ENCODE measurements at regions not wholly inside any gene's neighbourhood (a gene's known extent, or its start where the extent isn't known, plus 50 kb on each side); places are given as distances from the start of the nearest gene placed in this dataset.

GRCh38 chr13:100848304-100848703, 173.7 kb upstream of the TMTC4 start:
- TF ChIP-seq POLR2AphosphoS5 (IDR thresholded peaks at IDR 0.05; ENCODE audit: low read depth) (no peak), NANOG (IDR thresholded peaks at IDR 0.05; ENCODE audit: borderline replicate concordance) (no peak), EZH2phosphoT487 (IDR thresholded peaks at IDR 0.05; ENCODE audit: unreplicated experiment) (no peak), EZH2 (IDR thresholded peaks at IDR 0.05; ENCODE audit: low read depth, unreplicated experiment) (no peak), REST (IDR thresholded peaks at IDR 0.05; ENCODE audit: unreplicated experiment) (no peak), STAT1 (IDR thresholded peaks at IDR 0.05; ENCODE audit: unreplicated experiment) (no peak), ZNF462 (CRISPR knock-in tag; IDR thresholded peaks at IDR 0.05) (no peak), CREB1 (CRISPR knock-in tag; IDR thresholded peaks at IDR 0.05; ENCODE audit: low read depth) (no peak), ZNF114 (CRISPR knock-in tag; IDR thresholded peaks at IDR 0.05) (no peak), JUNB (IDR thresholded peaks at IDR 0.05; ENCODE audit: unreplicated experiment) (no peak), ZNF331 (CRISPR knock-in tag; IDR thresholded peaks at IDR 0.05; ENCODE audit: low read depth) (no peak)
- TF ChIP-seq, protein P1, sequence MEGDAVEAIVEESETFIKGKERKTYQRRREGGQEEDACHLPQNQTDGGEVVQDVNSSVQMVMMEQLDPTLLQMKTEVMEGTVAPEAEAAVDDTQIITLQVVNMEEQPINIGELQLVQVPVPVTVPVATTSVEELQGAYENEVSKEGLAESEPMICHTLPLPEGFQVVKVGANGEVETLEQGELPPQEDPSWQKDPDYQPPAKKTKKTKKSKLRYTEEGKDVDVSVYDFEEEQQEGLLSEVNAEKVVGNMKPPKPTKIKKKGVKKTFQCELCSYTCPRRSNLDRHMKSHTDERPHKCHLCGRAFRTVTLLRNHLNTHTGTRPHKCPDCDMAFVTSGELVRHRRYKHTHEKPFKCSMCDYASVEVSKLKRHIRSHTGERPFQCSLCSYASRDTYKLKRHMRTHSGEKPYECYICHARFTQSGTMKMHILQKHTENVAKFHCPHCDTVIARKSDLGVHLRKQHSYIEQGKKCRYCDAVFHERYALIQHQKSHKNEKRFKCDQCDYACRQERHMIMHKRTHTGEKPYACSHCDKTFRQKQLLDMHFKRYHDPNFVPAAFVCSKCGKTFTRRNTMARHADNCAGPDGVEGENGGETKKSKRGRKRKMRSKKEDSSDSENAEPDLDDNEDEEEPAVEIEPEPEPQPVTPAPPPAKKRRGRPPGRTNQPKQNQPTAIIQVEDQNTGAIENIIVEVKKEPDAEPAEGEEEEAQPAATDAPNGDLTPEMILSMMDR (conservative IDR thresholded peaks at IDR 0.05; ENCODE audit: low read depth in 2 of 2), result peak; percentile 64 to 79
- TF ChIP-seq, protein P2, sequence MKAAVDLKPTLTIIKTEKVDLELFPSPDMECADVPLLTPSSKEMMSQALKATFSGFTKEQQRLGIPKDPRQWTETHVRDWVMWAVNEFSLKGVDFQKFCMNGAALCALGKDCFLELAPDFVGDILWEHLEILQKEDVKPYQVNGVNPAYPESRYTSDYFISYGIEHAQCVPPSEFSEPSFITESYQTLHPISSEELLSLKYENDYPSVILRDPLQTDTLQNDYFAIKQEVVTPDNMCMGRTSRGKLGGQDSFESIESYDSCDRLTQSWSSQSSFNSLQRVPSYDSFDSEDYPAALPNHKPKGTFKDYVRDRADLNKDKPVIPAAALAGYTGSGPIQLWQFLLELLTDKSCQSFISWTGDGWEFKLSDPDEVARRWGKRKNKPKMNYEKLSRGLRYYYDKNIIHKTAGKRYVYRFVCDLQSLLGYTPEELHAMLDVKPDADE (IDR thresholded peaks at IDR 0.05), result no peak

All from GM23338 (cell line).